ENCODE measurements at regions not wholly inside any gene's neighbourhood (a gene's known extent, or its start where the extent isn't known, plus 50 kb on each side); places are given as distances from the start of the nearest gene placed in this dataset.

- ChIA-PET POLR2A (no interaction called here), CTCF (no interaction called here)
- H3K9me3 ChIP-seq (ENCODE audit: control extremely low read depth in 1 of 3, control insufficient read depth in 2 of 3, insufficient read depth in 1 of 3, low read length in 2 of 3): no peaks in the 10 kb centered on the region
- H3K4me3 ChIP-seq (ENCODE audit: control extremely low read depth in 1 of 5, extremely low read depth in 1 of 5, insufficient read depth in 1 of 5, low read depth in 2 of 5, low read length in 4 of 5): no peak overlapping the region
- H3K9ac ChIP-seq (ENCODE audit: low read length): no peak overlapping the region
- Mint-ChIP-seq H3K27ac (no peak overlapping the region), H3K27me3 (no peaks in the 10 kb centered on the region), H3K4me1 (no peaks in the 10 kb centered on the region), H3K4me3 (no peak overlapping the region), H3K9me3 (ENCODE audit: insufficient read depth) (peaks cover 8% of the 10 kb centered on the region)
- H3K27me3 ChIP-seq (replicated peaks in 1 of 4; ENCODE audit: control extremely low read depth in 1 of 4, control insufficient read depth in 3 of 4, insufficient read depth in 4 of 4, low read length in 3 of 4): no peaks in the 10 kb centered on the region
- no peak for ATAC-seq (ENCODE audit: low read depth)
- H3K4me1 ChIP-seq (ENCODE audit: control insufficient read depth in 2 of 2, insufficient read depth in 2 of 2, low read length in 2 of 2): no peaks in the 10 kb centered on the region
- TF ChIP-seq CTCF (IDR thresholded peaks at IDR 0.05): no peak
- TF ChIP-seq EZH2 (IDR thresholded peaks at IDR 0.05; ENCODE audit: borderline replicate concordance, insufficient read depth, low read depth, low read length, poor library complexity, severe bottlenecking): no peak
- no peak overlapping the region for H3K4me2 ChIP-seq (replicated peaks; ENCODE audit: low read depth, low read length, poor library complexity, severe bottlenecking)
- no peak for DNase-seq
- no peak overlapping the region for H3K27ac ChIP-seq (ENCODE audit: low read length in 2 of 2)
- no peak overlapping the region for H2AFZ ChIP-seq (ENCODE audit: insufficient read depth, low read depth, low read length, poor library complexity, severe bottlenecking)
- no CpG with 5 or more reads among the region's 6 CpGs for WGBS (ENCODE audit: insufficient coverage)
- no peaks in the 10 kb centered on the region for H3K79me2 ChIP-seq (ENCODE audit: control insufficient read depth, insufficient read depth, low read length)
- H4K20me1 ChIP-seq (ENCODE audit: control insufficient read depth, insufficient read depth, low read length, poor library complexity, severe bottlenecking): no peaks in the 10 kb centered on the region
- no peaks in the 10 kb centered on the region for H3K36me3 ChIP-seq (replicated peaks in 1 of 2; ENCODE audit: control extremely low read depth in 1 of 2, control insufficient read depth in 1 of 2, extremely low read depth in 1 of 2, insufficient read depth in 2 of 2, low read length in 1 of 2)
- intact Hi-C loops (cut with micrococcal nuclease): no loop called here
These were observed 415.7 kb upstream of the ROBO2 start for GRCh38 chr3:76624164-76624563.

- no peak overlapping the region for H3K27ac ChIP-seq (ENCODE audit: low read length in 2 of 2)
- no peak for TF ChIP-seq EZH2 (IDR thresholded peaks at IDR 0.05; ENCODE audit: borderline replicate concordance, insufficient read depth, low read depth, low read length, poor library complexity, severe bottlenecking)
- TF ChIP-seq CTCF (IDR thresholded peaks at IDR 0.05): no peak
- no peaks in the 10 kb centered on the region for H3K36me3 ChIP-seq (replicated peaks in 1 of 2; ENCODE audit: control extremely low read depth in 1 of 2, control insufficient read depth in 1 of 2, extremely low read depth in 1 of 2, insufficient read depth in 2 of 2, low read length in 1 of 2)
- ATAC-seq (ENCODE audit: low read depth) (no peak), DNase-seq (no peak)
- no peaks in the 10 kb centered on the region for H3K4me1 ChIP-seq (ENCODE audit: control insufficient read depth in 2 of 2, insufficient read depth in 2 of 2, low read length in 2 of 2)
- H3K4me3 ChIP-seq (ENCODE audit: control extremely low read depth in 1 of 5, extremely low read depth in 1 of 5, insufficient read depth in 1 of 5, low read depth in 2 of 5, low read length in 4 of 5): no peak overlapping the region
- CTCF ChIA-PET: no interaction called here
- H3K9me3 ChIP-seq (ENCODE audit: control extremely low read depth in 1 of 3, control insufficient read depth in 2 of 3, insufficient read depth in 1 of 3, low read length in 2 of 3): no peaks in the 10 kb centered on the region
- peaks cover 6% of the 10 kb centered on the region for H3K9me3 Mint-ChIP-seq (ENCODE audit: insufficient read depth)
- H3K9ac ChIP-seq (ENCODE audit: low read length): no peak overlapping the region
- POLR2A ChIA-PET: no interaction called here
- no peaks in the 10 kb centered on the region for H3K79me2 ChIP-seq (ENCODE audit: control insufficient read depth, insufficient read depth, low read length)
- WGBS (ENCODE audit: insufficient coverage): 79% methylated on average over 2 of the region's 4 CpGs
- no peak overlapping the region for H3K27ac Mint-ChIP-seq
- no peak overlapping the region for H3K4me3 Mint-ChIP-seq
- no peaks in the 10 kb centered on the region for H4K20me1 ChIP-seq (ENCODE audit: control insufficient read depth, insufficient read depth, low read length, poor library complexity, severe bottlenecking)
- H3K27me3 Mint-ChIP-seq: no peaks in the 10 kb centered on the region
- H3K4me2 ChIP-seq (replicated peaks; ENCODE audit: low read depth, low read length, poor library complexity, severe bottlenecking): no peak overlapping the region
- intact Hi-C loops (cut with micrococcal nuclease): no loop called here
- no peak overlapping the region for H2AFZ ChIP-seq (ENCODE audit: insufficient read depth, low read depth, low read length, poor library complexity, severe bottlenecking)
- no peaks in the 10 kb centered on the region for H3K4me1 Mint-ChIP-seq
- H3K27me3 ChIP-seq (replicated peaks in 1 of 4; ENCODE audit: control extremely low read depth in 1 of 4, control insufficient read depth in 3 of 4, insufficient read depth in 4 of 4, low read length in 3 of 4): no peaks in the 10 kb centered on the region
These were observed 412.7 kb upstream of the ROBO2 start for GRCh38 chr3:76627236-76627635.
